IMR-90 (cell line): ENCODE measurements at regions not wholly inside any gene's neighbourhood (a gene's known extent, or its start where the extent isn't known, plus 50 kb on each side); places are given as distances from the start of the nearest gene placed in this dataset.

Experiments
- CEBPB ChIP-seq: IDR thresholded peaks from 2 replicates; pipeline ENCODE4 v1.6.1; 2012; ENCODE audit warnings: low read depth, low read length, improper control_type of control experiment
- NFE2L2 ChIP-seq: fragments of 150-350 bp; IDR thresholded peaks from 2 replicates; pipeline ENCODE4 v1.6.1; 2016; ENCODE audit warnings: low read depth, mild to moderate bottlenecking, low read length
- POLR2A ChIP-seq: IDR thresholded peaks from 2 replicates; pipeline ENCODE4 v1.6.1; 2012; ENCODE audit warnings: mild to moderate bottlenecking, low read depth, low read length
- RAD21 ChIP-seq: IDR thresholded peaks from 2 replicates; pipeline ENCODE4 v1.6.1; 2012; ENCODE audit warnings: low read length, improper control_type of control experiment
- RFX5 ChIP-seq: IDR thresholded peaks from 2 replicates; pipeline ENCODE4 v1.8.0; 2012; ENCODE audit warnings: low read depth, mild to moderate bottlenecking, low read length, moderate library complexity
- TF ChIP-seq, protein P1 (sequence below): conservative IDR thresholded peaks from 2 replicates; pipeline ENCODE4 v1.5.1; 2012; ENCODE audit warnings: mild to moderate bottlenecking, low read depth, low read length, improper control_type of control experiment

DNA sequence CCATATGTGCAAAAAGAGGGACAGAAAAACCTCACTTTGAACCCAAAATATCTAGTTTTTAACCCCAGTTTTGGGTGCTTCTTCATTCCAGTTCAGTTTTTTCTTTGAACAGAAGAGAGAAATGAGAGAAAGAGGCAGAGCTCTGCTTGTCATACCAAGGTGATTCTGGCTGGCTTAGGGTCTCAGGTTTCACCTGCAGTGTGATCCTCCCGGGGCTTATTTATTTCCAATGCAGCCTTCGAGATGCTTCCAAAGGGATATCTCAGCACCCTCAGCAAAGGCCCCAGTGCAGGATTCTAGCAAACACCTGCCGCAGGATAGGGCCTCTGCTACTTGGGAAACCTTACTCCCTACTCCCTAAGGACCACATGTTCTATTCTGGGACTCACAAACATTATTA lies 131.3 kb downstream of the WDR11 start:
- TF ChIP-seq POLR2A (no peak), CEBPB (no peak), RAD21 (no peak), NFE2L2 (no peak), RFX5 (no peak)
- TF ChIP-seq, protein P1, sequence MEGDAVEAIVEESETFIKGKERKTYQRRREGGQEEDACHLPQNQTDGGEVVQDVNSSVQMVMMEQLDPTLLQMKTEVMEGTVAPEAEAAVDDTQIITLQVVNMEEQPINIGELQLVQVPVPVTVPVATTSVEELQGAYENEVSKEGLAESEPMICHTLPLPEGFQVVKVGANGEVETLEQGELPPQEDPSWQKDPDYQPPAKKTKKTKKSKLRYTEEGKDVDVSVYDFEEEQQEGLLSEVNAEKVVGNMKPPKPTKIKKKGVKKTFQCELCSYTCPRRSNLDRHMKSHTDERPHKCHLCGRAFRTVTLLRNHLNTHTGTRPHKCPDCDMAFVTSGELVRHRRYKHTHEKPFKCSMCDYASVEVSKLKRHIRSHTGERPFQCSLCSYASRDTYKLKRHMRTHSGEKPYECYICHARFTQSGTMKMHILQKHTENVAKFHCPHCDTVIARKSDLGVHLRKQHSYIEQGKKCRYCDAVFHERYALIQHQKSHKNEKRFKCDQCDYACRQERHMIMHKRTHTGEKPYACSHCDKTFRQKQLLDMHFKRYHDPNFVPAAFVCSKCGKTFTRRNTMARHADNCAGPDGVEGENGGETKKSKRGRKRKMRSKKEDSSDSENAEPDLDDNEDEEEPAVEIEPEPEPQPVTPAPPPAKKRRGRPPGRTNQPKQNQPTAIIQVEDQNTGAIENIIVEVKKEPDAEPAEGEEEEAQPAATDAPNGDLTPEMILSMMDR = no peak
